A673 (cell line): ENCODE measurements at regions not wholly inside any gene's neighbourhood (a gene's known extent, or its start where the extent isn't known, plus 50 kb on each side); places are given as distances from the start of the nearest gene placed in this dataset.

ENCODE experiments used
- BruUV-seq: library from RNA; stranded (reverse); fragments of 400-500 nt; replicated peaks from 2 replicates; lab custom pipeline; 2021; lab: Mats Ljungman, UMichigan
- CTCF ChIA-PET: fragments of 300-600 bp; sonication (Branson Sonifier 250); formaldehyde crosslinking; loops from one replicate; lab custom pipeline; 2022; ENCODE audit warnings: antibody characterized with exemption; lab: Charles Lee
- POLR2A ChIA-PET: fragments of 300-600 bp; sonication (Branson Sonifier 250); formaldehyde crosslinking; loops from one replicate; lab custom pipeline; 2022; ENCODE audit warnings: antibody characterized with exemption; ENCODE audit not compliant: low non-redundant PET; lab: Charles Lee
- DNase-seq: peaks from one replicate; pipeline ENCODE4 v3.0.0-alpha.2; 2015; ENCODE audit warnings: low spot score
- H3K27ac ChIP-seq: fragments of 200-600 bp; sonication (generic); 2 replicates; pipeline ENCODE4 v1.5.1; 2016; ENCODE audit warnings: mixed run types, low read depth, mild to moderate bottlenecking, mixed read lengths, antibody characterized with exemption, low read length; ENCODE audit not compliant: poor library complexity, severe bottlenecking
- H3K27me3 ChIP-seq: fragments of 200-600 bp; sonication (generic); replicated peaks from 2 replicates; pipeline ENCODE4 v1.6.1; 2017; ENCODE audit warnings: mixed run types, low read depth, mild to moderate bottlenecking, mixed read lengths, antibody characterized with exemption, low read length; ENCODE audit not compliant: insufficient read depth, poor library complexity
- H3K36me3 ChIP-seq: fragments of 200-600 bp; sonication (generic); 2 replicates; pipeline ENCODE4 v1.6.1; 2016; ENCODE audit warnings: mixed run types, mild to moderate bottlenecking, mixed read lengths, antibody characterized with exemption, low read length; ENCODE audit not compliant: insufficient read depth, poor library complexity, severe bottlenecking
- H3K4me1 ChIP-seq: fragments of 200-600 bp; sonication (generic); 2 replicates; pipeline ENCODE4 v1.6.1; 2017; ENCODE audit warnings: mixed run types, mild to moderate bottlenecking, mixed read lengths, antibody characterized with exemption, low read length; ENCODE audit not compliant: insufficient read depth, poor library complexity, severe bottlenecking
- H3K4me3 ChIP-seq: fragments of 200-600 bp; sonication (generic); 2 replicates; pipeline ENCODE4 v1.5.1; 2016; ENCODE audit warnings: low read depth, mixed run types, mild to moderate bottlenecking, mixed read lengths, low read length; ENCODE audit not compliant: poor library complexity, severe bottlenecking
- H3K9me3 ChIP-seq: fragments of 200-600 bp; sonication (generic); 2 replicates; pipeline ENCODE4 v1.6.1; 2016; ENCODE audit warnings: mixed run types, low read depth, mild to moderate bottlenecking, mixed read lengths, antibody characterized with exemption, low read length; ENCODE audit not compliant: poor library complexity, severe bottlenecking
- EZH2 ChIP-seq: fragments of 200-600 bp; sonication (generic); IDR thresholded peaks from 2 replicates; pipeline ENCODE4 v1.6.1; 2017; ENCODE audit warnings: borderline replicate concordance, low read depth, mild to moderate bottlenecking, mixed read lengths, antibody characterized with exemption, low read length; ENCODE audit not compliant: poor library complexity, severe bottlenecking
- intact Hi-C: fragments of 100-400 bp; cut with micrococcal nuclease; formaldehyde crosslinking; loops from one replicate; pipeline ENCODE4 v1.10.0; 2022; ENCODE audit not compliant: unreplicated experiment
- TF ChIP-seq, protein P1 (sequence below): fragments of 300-800, 200-600 bp; sonication (generic); conservative IDR thresholded peaks from 2 replicates; pipeline ENCODE4 v1.5.1; 2017; ENCODE audit warnings: low read depth, mild to moderate bottlenecking, antibody characterized with exemption, low read length, moderate library complexity, mixed read lengths

- Histone ChIP-seq H3K36me3 (no peaks in the 10 kb centered on the region), H3K27me3 (no peaks in the 10 kb centered on the region), H3K4me1 (no peaks in the 10 kb centered on the region), H3K9me3 (no peaks in the 10 kb centered on the region), H3K27ac (no peak overlapping the region), H3K4me3 (no peak overlapping the region)
- DNase-seq, result no peak
- no peak for TF ChIP-seq EZH2
- TF ChIP-seq, protein P1, sequence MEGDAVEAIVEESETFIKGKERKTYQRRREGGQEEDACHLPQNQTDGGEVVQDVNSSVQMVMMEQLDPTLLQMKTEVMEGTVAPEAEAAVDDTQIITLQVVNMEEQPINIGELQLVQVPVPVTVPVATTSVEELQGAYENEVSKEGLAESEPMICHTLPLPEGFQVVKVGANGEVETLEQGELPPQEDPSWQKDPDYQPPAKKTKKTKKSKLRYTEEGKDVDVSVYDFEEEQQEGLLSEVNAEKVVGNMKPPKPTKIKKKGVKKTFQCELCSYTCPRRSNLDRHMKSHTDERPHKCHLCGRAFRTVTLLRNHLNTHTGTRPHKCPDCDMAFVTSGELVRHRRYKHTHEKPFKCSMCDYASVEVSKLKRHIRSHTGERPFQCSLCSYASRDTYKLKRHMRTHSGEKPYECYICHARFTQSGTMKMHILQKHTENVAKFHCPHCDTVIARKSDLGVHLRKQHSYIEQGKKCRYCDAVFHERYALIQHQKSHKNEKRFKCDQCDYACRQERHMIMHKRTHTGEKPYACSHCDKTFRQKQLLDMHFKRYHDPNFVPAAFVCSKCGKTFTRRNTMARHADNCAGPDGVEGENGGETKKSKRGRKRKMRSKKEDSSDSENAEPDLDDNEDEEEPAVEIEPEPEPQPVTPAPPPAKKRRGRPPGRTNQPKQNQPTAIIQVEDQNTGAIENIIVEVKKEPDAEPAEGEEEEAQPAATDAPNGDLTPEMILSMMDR, result no peak
- intact Hi-C loops, result no loop called here
- BruUV-seq, result no TSS peak
- ChIA-PET CTCF (no interaction called here), POLR2A (no interaction called here)
Measured at GRCh38 chr10:31187607-31188210, 131.3 kb upstream of the ZEB1 start.

- no TSS peak for BruUV-seq
- H3K4me1 ChIP-seq, result no peaks in the 10 kb centered on the region
- POLR2A ChIA-PET, result no interaction called here
- H3K27ac ChIP-seq, result no peak overlapping the region
- no peaks in the 10 kb centered on the region for H3K9me3 ChIP-seq
- TF ChIP-seq EZH2, result no peak
- TF ChIP-seq, protein P1, result no peak
- H3K27me3 ChIP-seq, result no peaks in the 10 kb centered on the region
- DNase-seq, result no peak
- intact Hi-C loops, result no loop called here
- no peak overlapping the region for H3K4me3 ChIP-seq
- CTCF ChIA-PET, result no interaction called here
- H3K36me3 ChIP-seq, result no peaks in the 10 kb centered on the region
Measured at GRCh38 chr10:31188792-31189406, 130.1 kb upstream of the ZEB1 start.

- intact Hi-C loops, result no loop called here
- no peak for TF ChIP-seq EZH2
- TF ChIP-seq, protein P1, result no peak
- Histone ChIP-seq H3K27ac (no peak overlapping the region), H3K27me3 (no peaks in the 10 kb centered on the region), H3K4me1 (no peaks in the 10 kb centered on the region), H3K9me3 (no peaks in the 10 kb centered on the region), H3K36me3 (no peaks in the 10 kb centered on the region), H3K4me3 (no peak overlapping the region)
- no peak for DNase-seq
- ChIA-PET POLR2A (no interaction called here), CTCF (no interaction called here)
- no TSS peak for BruUV-seq
Measured at GRCh38 chr10:31190488-31190887, 128.5 kb upstream of the ZEB1 start.
